HEK293 (cell line): ENCODE measurements at regions not wholly inside any gene's neighbourhood (a gene's known extent, or its start where the extent isn't known, plus 50 kb on each side); places are given as distances from the start of the nearest gene placed in this dataset.

ENCODE experiments used
- ZBTB48 ChIP-seq: fragments of 450-650 bp; formaldehyde crosslinking; IDR thresholded peaks from 2 replicates; pipeline ENCODE4 v1.5.1; 2016; ENCODE audit warnings: missing biosample characterization, missing genetic modification characterization
- ZNF596 ChIP-seq: fragments of 450-650 bp; IDR thresholded peaks from 2 replicates; pipeline ENCODE4 v1.5.0; 2018; ENCODE audit warnings: missing biosample characterization, mild to moderate bottlenecking, missing genetic modification characterization, moderate library complexity
- ZNF747 ChIP-seq: fragments of 450-650 bp; formaldehyde crosslinking; IDR thresholded peaks from 2 replicates; pipeline ENCODE4 v1.5.1; 2016; ENCODE audit warnings: missing biosample characterization, missing genetic modification characterization
- TF ChIP-seq, protein P1 (sequence below): fragments of 450-650 bp; formaldehyde crosslinking; IDR thresholded peaks from 2 replicates; pipeline ENCODE4 v1.5.1; 2016; ENCODE audit warnings: missing biosample characterization, missing genetic modification characterization

DNA sequence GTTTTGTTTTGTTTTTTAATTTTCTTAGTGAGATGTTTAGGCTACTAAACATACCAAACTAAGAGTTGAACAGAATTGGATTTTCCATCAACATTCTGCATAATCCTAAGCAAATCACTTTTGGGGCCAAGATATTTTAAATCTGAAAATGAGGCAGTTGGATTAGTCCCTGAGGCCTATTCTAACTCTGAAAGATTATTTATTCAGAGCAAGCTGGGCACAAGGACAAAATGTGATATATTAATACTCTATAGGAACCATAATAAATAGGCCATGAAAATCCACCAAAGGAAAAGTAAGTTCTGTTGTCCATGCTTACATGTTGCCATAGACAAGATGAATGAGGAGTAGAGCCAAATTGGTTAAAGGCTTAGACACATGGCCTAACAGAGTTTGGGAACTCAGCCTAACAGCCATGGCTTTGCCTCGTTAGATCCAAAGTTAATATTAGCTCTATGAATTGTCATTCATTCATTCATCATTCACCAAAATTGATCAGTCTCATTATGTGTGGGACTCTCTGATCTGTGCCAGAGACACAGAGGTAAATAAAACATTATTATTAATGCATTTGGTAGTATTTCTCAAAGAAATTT is 183.5 kb downstream of the SCG2 start:
- TF ChIP-seq, protein P1, sequence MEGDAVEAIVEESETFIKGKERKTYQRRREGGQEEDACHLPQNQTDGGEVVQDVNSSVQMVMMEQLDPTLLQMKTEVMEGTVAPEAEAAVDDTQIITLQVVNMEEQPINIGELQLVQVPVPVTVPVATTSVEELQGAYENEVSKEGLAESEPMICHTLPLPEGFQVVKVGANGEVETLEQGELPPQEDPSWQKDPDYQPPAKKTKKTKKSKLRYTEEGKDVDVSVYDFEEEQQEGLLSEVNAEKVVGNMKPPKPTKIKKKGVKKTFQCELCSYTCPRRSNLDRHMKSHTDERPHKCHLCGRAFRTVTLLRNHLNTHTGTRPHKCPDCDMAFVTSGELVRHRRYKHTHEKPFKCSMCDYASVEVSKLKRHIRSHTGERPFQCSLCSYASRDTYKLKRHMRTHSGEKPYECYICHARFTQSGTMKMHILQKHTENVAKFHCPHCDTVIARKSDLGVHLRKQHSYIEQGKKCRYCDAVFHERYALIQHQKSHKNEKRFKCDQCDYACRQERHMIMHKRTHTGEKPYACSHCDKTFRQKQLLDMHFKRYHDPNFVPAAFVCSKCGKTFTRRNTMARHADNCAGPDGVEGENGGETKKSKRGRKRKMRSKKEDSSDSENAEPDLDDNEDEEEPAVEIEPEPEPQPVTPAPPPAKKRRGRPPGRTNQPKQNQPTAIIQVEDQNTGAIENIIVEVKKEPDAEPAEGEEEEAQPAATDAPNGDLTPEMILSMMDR (tag by site-specific recombination): no peak
- TF ChIP-seq ZBTB48 (tag by site-specific recombination): no peak
- no peak for TF ChIP-seq ZNF747 (tag by site-specific recombination)
- no peak for TF ChIP-seq ZNF596 (tag by site-specific recombination)
